T-cell (primary cell): ENCODE measurements at regions not wholly inside any gene's neighbourhood (a gene's known extent, or its start where the extent isn't known, plus 50 kb on each side); places are given as distances from the start of the nearest gene placed in this dataset.
"Not testable (repeated sequence)": the region's sequence is repeated elsewhere in the genome, so short reads cannot be mapped to it uniquely, and the experiment has no call there.

Experiments used
- ATAC-seq, 4 experiments: fragments of 200-7000 bp in 3 of 4; fragments of 150-1000 bp in 1 of 4; cut with Tn5 transposase; replicated peaks in 1 of 4; 1 replicate in 3 of 4; 2 replicates in 1 of 4; pipeline ENCODE4 v1.10.0; 2021; ENCODE audit warnings: moderate library complexity in 3 of 4, mild to moderate bottlenecking in 2 of 4, moderate number of reproducible peaks in 1 of 4
- CTCF ChIA-PET, 2 donors: fragments of 300-600 bp; sonication (Branson Sonifier 250); formaldehyde crosslinking; loops; one replicate each; lab custom pipeline; 2022; ENCODE audit warnings: antibody characterized with exemption in 2 of 2; lab: Charles Lee
- POLR2A ChIA-PET, 2 donors: fragments of 300-600 bp; sonication (Branson Sonifier 250); formaldehyde crosslinking; loops; one replicate each; lab custom pipeline; 2022; ENCODE audit warnings: antibody characterized with exemption in 2 of 2; lab: Charles Lee
- DNase-seq, 35 experiments: peaks; one replicate each; pipeline versions ENCODE4 v3.0.0 to v3.0.0-alpha.2; 2013 to 2023
- H3K27ac ChIP-seq: one replicate; pipeline ENCODE4 v1.5.1; 2013; ENCODE audit warnings: low read length
- H3K27me3 ChIP-seq, 2 experiments: replicated peaks in 1 of 2; 1 replicate in 1 of 2; 2 replicates in 1 of 2; pipeline versions ENCODE4 v1.6.1 to v1.7.0; 2013; ENCODE audit warnings: low read length in 1 of 2, mixed read lengths in 1 of 2; ENCODE audit not compliant: control insufficient read depth in 2 of 2, insufficient read depth in 2 of 2; ENCODE audit errors: extremely low read depth in 1 of 2
- H3K36me3 ChIP-seq, 2 donors: 1 replicate in 1 of 2; 2 replicates in 1 of 2; pipeline versions ENCODE4 v1.6.1 to v1.7.0; 2013; ENCODE audit warnings: low read length in 1 of 2; ENCODE audit not compliant: control insufficient read depth in 2 of 2, insufficient read depth in 1 of 2; ENCODE audit errors: extremely low read depth in 1 of 2
- H3K4me1 ChIP-seq, 2 experiments: 1 replicate in 1 of 2; 2 replicates in 1 of 2; pipeline versions ENCODE4 v1.6.1 to v1.7.0; 2013; ENCODE audit warnings: low read length in 2 of 2, mixed read lengths in 1 of 2; ENCODE audit not compliant: insufficient read depth in 2 of 2, control insufficient read depth in 1 of 2; ENCODE audit errors: extremely low read depth in 1 of 2
- H3K4me3 ChIP-seq, 2 donors: 1 replicate in 1 of 2; 2 replicates in 1 of 2; pipeline versions ENCODE4 v1.5.1 to v1.7.0; 2013; ENCODE audit warnings: mild to moderate bottlenecking in 2 of 2, low read length in 1 of 2, moderate library complexity in 1 of 2; ENCODE audit not compliant: control insufficient read depth in 1 of 2; ENCODE audit errors: extremely low read depth in 1 of 2
- H3K9me3 ChIP-seq: 2 replicates; pipeline ENCODE4 v1.7.0; 2013
- H3K27ac Mint-ChIP-seq, 2 donors: one replicate each; pipeline ENCODE4 v1.8.0; 2020 to 2021; ENCODE audit warnings: mild to moderate bottlenecking in 2 of 2, mixed read lengths in 2 of 2
- H3K27me3 Mint-ChIP-seq, 2 donors: one replicate each; pipeline ENCODE4 v1.8.0; 2021 to 2022; ENCODE audit warnings: mixed read lengths in 2 of 2
- H3K36me3 Mint-ChIP-seq: one replicate; pipeline ENCODE4 v1.8.0; 2021; ENCODE audit warnings: mixed read lengths
- H3K4me1 Mint-ChIP-seq, 3 donors: one replicate each; pipeline ENCODE4 v1.8.0; 2020 to 2022; ENCODE audit warnings: mixed read lengths in 3 of 3, mild to moderate bottlenecking in 1 of 3
- H3K4me3 Mint-ChIP-seq, 3 donors: one replicate each; pipeline ENCODE4 v1.8.0; 2020 to 2022; ENCODE audit warnings: mild to moderate bottlenecking in 3 of 3, mixed read lengths in 3 of 3, moderate library complexity in 3 of 3
- H3K9me3 Mint-ChIP-seq, 3 donors: one replicate each; pipeline ENCODE4 v1.8.0; 2020 to 2022; ENCODE audit warnings: mixed read lengths in 3 of 3
- WGBS: methylation state at CpG from one replicate; pipeline ENCODE4 v1.1.5; 2013; ENCODE audit warnings: missing lambda C conversion rate; ENCODE audit not compliant: insufficient coverage; 5-methylcytosine and 5-hydroxymethylcytosine counted together

- H3K4me3 Mint-ChIP-seq, ATAC-seq, H3K36me3 ChIP-seq, DNase-seq, H3K4me1 ChIP-seq, CTCF ChIA-PET, POLR2A ChIA-PET, H3K9me3 Mint-ChIP-seq, H3K27me3 Mint-ChIP-seq, H3K9me3 ChIP-seq, H3K27me3 ChIP-seq, H3K27ac ChIP-seq, H3K27ac Mint-ChIP-seq, H3K4me3 ChIP-seq: not testable (repeated sequence)
- peaks cover 34% of the 10 kb centered on the region for H3K36me3 Mint-ChIP-seq
- peaks cover 21 to 35% (median 25%) of the 10 kb centered on the region in 3 donors for H3K4me1 Mint-ChIP-seq
- no CpG with 5 or more reads among the region's 4 CpGs for WGBS
Measured at GRCh38 chr20:30387823-30388222, 869.6 kb upstream of the DEFB115 start.

- H3K4me1 ChIP-seq, DNase-seq, POLR2A ChIA-PET, H3K4me3 ChIP-seq, CTCF ChIA-PET, H3K4me3 Mint-ChIP-seq, H3K4me1 Mint-ChIP-seq, H3K27me3 Mint-ChIP-seq, H3K27me3 ChIP-seq, ATAC-seq, H3K27ac ChIP-seq, H3K9me3 ChIP-seq, H3K9me3 Mint-ChIP-seq, H3K27ac Mint-ChIP-seq: not testable (repeated sequence)
- H3K36me3 Mint-ChIP-seq = peaks cover 41% of the 10 kb centered on the region
- H3K36me3 ChIP-seq = peaks cover 0 to 11% of the 10 kb centered on the region in 2 donors
- no CpG with 5 or more reads among the region's 1 CpG for WGBS
Measured at GRCh38 chr20:30393523-30393922, 863.9 kb upstream of the DEFB115 start.

DNA sequence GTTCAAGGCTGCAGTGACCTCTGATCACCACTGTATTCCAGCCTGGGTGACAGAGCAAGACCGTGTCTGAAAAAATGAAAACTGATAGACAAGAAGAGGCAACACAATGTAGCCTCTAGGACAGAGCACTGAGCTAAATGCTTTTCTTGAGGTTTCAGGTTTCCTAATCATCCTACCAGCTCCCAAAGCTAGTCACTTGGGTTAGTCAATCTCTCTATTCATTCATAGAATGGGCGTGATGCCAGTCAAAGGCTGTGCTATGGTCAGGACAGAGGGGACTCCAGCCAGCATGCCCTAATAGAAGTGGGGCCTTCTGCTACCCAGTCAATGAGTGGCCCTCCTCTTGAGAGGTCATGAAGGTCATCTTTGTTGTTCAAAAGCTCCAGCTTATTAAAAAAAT, 860.4 kb upstream of the DEFB115 start:
- CTCF ChIA-PET = not testable (repeated sequence)

GRCh38 chr20:30405061-30405460, 852.4 kb upstream of the DEFB115 start:
- H3K4me1 Mint-ChIP-seq, H3K27ac Mint-ChIP-seq, H3K27me3 ChIP-seq, H3K4me3 ChIP-seq, H3K9me3 ChIP-seq, H3K4me1 ChIP-seq, H3K4me3 Mint-ChIP-seq, H3K27ac ChIP-seq, H3K27me3 Mint-ChIP-seq, CTCF ChIA-PET, POLR2A ChIA-PET, ATAC-seq, DNase-seq: not testable (repeated sequence)
- WGBS = 88% methylated on average over 3 of the region's 18 CpGs
- Mint-ChIP-seq H3K9me3 (peaks cover 6 to 25% (median 11%) of the 10 kb centered on the region in 3 donors), H3K36me3 (peaks cover 38% of the 10 kb centered on the region)
- peaks cover 0 to 14% of the 10 kb centered on the region in 2 donors for H3K36me3 ChIP-seq

More for the DNA sequence above, 860.4 kb upstream of the DEFB115 start:
- peaks cover 0 to 26% of the 10 kb centered on the region in 2 donors for H3K36me3 ChIP-seq
- WGBS = 90% methylated on average over 2 of the region's 2 CpGs
- H3K4me1 ChIP-seq, H3K27ac Mint-ChIP-seq, H3K4me3 ChIP-seq, H3K27ac ChIP-seq, DNase-seq, H3K4me3 Mint-ChIP-seq, H3K4me1 Mint-ChIP-seq, H3K27me3 Mint-ChIP-seq, ATAC-seq, POLR2A ChIA-PET, H3K9me3 ChIP-seq, H3K27me3 ChIP-seq: not testable (repeated sequence)
- Mint-ChIP-seq H3K9me3 (peaks cover 6 to 11% (median 8%) of the 10 kb centered on the region in 3 donors), H3K36me3 (peaks cover 63% of the 10 kb centered on the region)

DNA sequence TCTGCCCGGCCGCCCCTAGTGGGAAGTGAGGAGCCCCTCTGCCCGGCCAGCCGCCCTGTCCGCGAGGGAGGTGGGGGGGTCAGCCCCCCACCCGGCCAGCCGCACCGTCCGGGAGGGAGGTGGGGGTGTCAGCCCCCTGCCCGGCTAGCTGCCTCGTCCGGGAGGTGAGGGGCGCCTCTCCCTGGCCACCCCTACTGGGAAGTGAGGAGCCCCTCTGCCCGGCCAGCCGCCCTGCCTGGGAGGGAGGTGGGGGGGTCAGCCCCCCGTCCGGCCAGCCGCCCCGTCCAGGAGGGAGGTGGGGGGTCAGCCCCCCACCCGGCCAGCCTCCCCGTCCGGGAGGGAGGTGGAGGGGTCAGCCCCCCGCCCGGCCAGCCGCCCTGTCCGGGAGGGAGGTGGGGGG, 851.9 kb upstream of the DEFB115 start:
- CTCF ChIA-PET = not testable (repeated sequence)
- 93% methylated on average over 3 of the region's 27 CpGs for WGBS

GRCh38 chr20:30406370-30406769, 851.1 kb upstream of the DEFB115 start:
- H3K27ac Mint-ChIP-seq, DNase-seq, POLR2A ChIA-PET, H3K36me3 ChIP-seq, ATAC-seq, H3K4me1 ChIP-seq, CTCF ChIA-PET, H3K27me3 Mint-ChIP-seq, H3K27me3 ChIP-seq, H3K9me3 ChIP-seq, H3K27ac ChIP-seq, H3K4me3 Mint-ChIP-seq, H3K4me3 ChIP-seq, H3K4me1 Mint-ChIP-seq: not testable (repeated sequence)
- Mint-ChIP-seq H3K36me3 (peaks cover 25% of the 10 kb centered on the region), H3K9me3 (peaks cover 6 to 26% (median 9%) of the 10 kb centered on the region in 3 donors)
- WGBS = no CpG with 5 or more reads among the region's 1 CpG

More for the DNA sequence above, 851.9 kb upstream of the DEFB115 start:
- H3K4me1 ChIP-seq, H3K27ac ChIP-seq, H3K27me3 ChIP-seq, H3K36me3 ChIP-seq, ATAC-seq, H3K27me3 Mint-ChIP-seq, H3K27ac Mint-ChIP-seq, H3K9me3 ChIP-seq, POLR2A ChIA-PET, H3K4me3 Mint-ChIP-seq, DNase-seq, H3K4me1 Mint-ChIP-seq, H3K4me3 ChIP-seq: not testable (repeated sequence)
- Mint-ChIP-seq H3K36me3 (peaks cover 33% of the 10 kb centered on the region), H3K9me3 (peaks cover 6 to 28% (median 11%) of the 10 kb centered on the region in 3 donors)

- CTCF ChIA-PET = no interaction called here
- Histone ChIP-seq H3K27me3 (no peaks in the 10 kb centered on the region), H3K36me3 (no peaks in the 10 kb centered on the region), H3K4me3 (no peak overlapping the region), H3K9me3 (no peaks in the 10 kb centered on the region), H3K4me1 (no peaks in the 10 kb centered on the region), H3K27ac (no peak overlapping the region)
- H3K9me3 Mint-ChIP-seq = peaks cover 18 to 45% (median 19%) of the 10 kb centered on the region in 3 donors
- H3K4me3 Mint-ChIP-seq = no peak overlapping the region
- H3K36me3 Mint-ChIP-seq = peaks cover 7% of the 10 kb centered on the region
- H3K27me3 Mint-ChIP-seq = no peaks in the 10 kb centered on the region
- H3K4me1 Mint-ChIP-seq = no peaks in the 10 kb centered on the region
- WGBS = 37% methylated on average over 1 of the region's 2 CpGs
- no peak overlapping the region for H3K27ac Mint-ChIP-seq
- POLR2A ChIA-PET = no interaction called here
- ATAC-seq (no peak), DNase-seq (no peak)
Measured at GRCh38 chr20:30412972-30413371, 844.5 kb upstream of the DEFB115 start.
